ENCODE measurements at regions not wholly inside any gene's neighbourhood (a gene's known extent, or its start where the extent isn't known, plus 50 kb on each side); places are given as distances from the start of the nearest gene placed in this dataset.

- Mint-ChIP-seq H3K9me3 (no peaks in the 10 kb centered on the region), H3K36me3 (ENCODE audit: low read depth) (no peaks in the 10 kb centered on the region), H3K4me1 (no peaks in the 10 kb centered on the region), H3K4me3 (no peak overlapping the region), H3K27me3 (ENCODE audit: insufficient read depth) (no peaks in the 10 kb centered on the region), H3K27ac (no peak overlapping the region)
- Histone ChIP-seq H3K9ac (ENCODE audit: extremely low read depth, low read length, poor library complexity, severe bottlenecking) (no peak overlapping the region), H3K36me3 (ENCODE audit: control insufficient read depth, insufficient read depth, low read length) (no peaks in the 10 kb centered on the region), H3K4me1 (ENCODE audit: control insufficient read depth, insufficient read depth, low read length) (no peaks in the 10 kb centered on the region), H3K9me3 (ENCODE audit: control insufficient read depth, low read length) (no peaks in the 10 kb centered on the region), H3K27ac (ENCODE audit: low read depth, low read length) (no peak overlapping the region), H3K4me3 (ENCODE audit: low read length) (no peak overlapping the region), H3K27me3 (ENCODE audit: control insufficient read depth, insufficient read depth, low read length, poor library complexity, severe bottlenecking) (no peaks in the 10 kb centered on the region)
- DNase-seq = no peak
- 95% methylated on average over 1 of the region's 1 CpG; no CpG with 5 or more reads in 1 of the 2 experiments for WGBS, 2 experiments (ENCODE audit: insufficient coverage in 1 of 2, insufficient read length in 1 of 2)
- no peak for TF ChIP-seq CTCF (conservative IDR thresholded peaks at IDR 0.05)
Measured at GRCh38 chr1:88204612-88205167, 479.4 kb upstream of the PKN2 start.

- Histone ChIP-seq H3K4me1 (ENCODE audit: control insufficient read depth, insufficient read depth, low read length) (no peaks in the 10 kb centered on the region), H3K9ac (ENCODE audit: extremely low read depth, low read length, poor library complexity, severe bottlenecking) (no peak overlapping the region), H3K27me3 (ENCODE audit: control insufficient read depth, insufficient read depth, low read length, poor library complexity, severe bottlenecking) (no peaks in the 10 kb centered on the region), H3K27ac (ENCODE audit: low read depth, low read length) (no peak overlapping the region), H3K9me3 (ENCODE audit: control insufficient read depth, low read length) (no peaks in the 10 kb centered on the region), H3K4me3 (ENCODE audit: low read length) (no peak overlapping the region), H3K36me3 (ENCODE audit: control insufficient read depth, insufficient read depth, low read length) (no peaks in the 10 kb centered on the region)
- H3K4me3 Mint-ChIP-seq = no peak overlapping the region
- 96% methylated on average over 1 of the region's 1 CpG; no CpG with 5 or more reads in 1 of the 2 experiments for WGBS, 2 experiments (ENCODE audit: insufficient coverage in 1 of 2, insufficient read length in 1 of 2)
- H3K27ac Mint-ChIP-seq = no peak overlapping the region
- no peaks in the 10 kb centered on the region for H3K9me3 Mint-ChIP-seq
- no peaks in the 10 kb centered on the region for H3K36me3 Mint-ChIP-seq (ENCODE audit: low read depth)
- no peak for TF ChIP-seq CTCF (conservative IDR thresholded peaks at IDR 0.05)
- no peak for DNase-seq
- H3K4me1 Mint-ChIP-seq = no peaks in the 10 kb centered on the region
- H3K27me3 Mint-ChIP-seq (ENCODE audit: insufficient read depth) = no peaks in the 10 kb centered on the region
Measured at GRCh38 chr1:88208389-88208788, 475.7 kb upstream of the PKN2 start.

GRCh38 chr1:88210103-88210787 lies 473.8 kb upstream of the PKN2 start:
- Histone ChIP-seq H3K9ac (ENCODE audit: extremely low read depth, low read length, poor library complexity, severe bottlenecking) (no peak overlapping the region), H3K27me3 (ENCODE audit: control insufficient read depth, insufficient read depth, low read length, poor library complexity, severe bottlenecking) (no peaks in the 10 kb centered on the region), H3K4me1 (ENCODE audit: control insufficient read depth, insufficient read depth, low read length) (no peaks in the 10 kb centered on the region), H3K4me3 (ENCODE audit: low read length) (no peak overlapping the region), H3K27ac (ENCODE audit: low read depth, low read length) (no peak overlapping the region), H3K36me3 (ENCODE audit: control insufficient read depth, insufficient read depth, low read length) (no peaks in the 10 kb centered on the region), H3K9me3 (ENCODE audit: control insufficient read depth, low read length) (no peaks in the 10 kb centered on the region)
- Mint-ChIP-seq H3K36me3 (ENCODE audit: low read depth) (no peaks in the 10 kb centered on the region), H3K27me3 (ENCODE audit: insufficient read depth) (no peaks in the 10 kb centered on the region), H3K27ac (no peak overlapping the region), H3K4me1 (no peaks in the 10 kb centered on the region), H3K9me3 (no peaks in the 10 kb centered on the region), H3K4me3 (no peak overlapping the region)
- 87% methylated on average over 2 of the region's 2 CpGs for WGBS, 2 experiments (ENCODE audit: insufficient coverage in 1 of 2, insufficient read length in 1 of 2)
- TF ChIP-seq CTCF (conservative IDR thresholded peaks at IDR 0.05) = no peak
- no peak for DNase-seq
